ENCODE measurements at regions not wholly inside any gene's neighbourhood (a gene's known extent, or its start where the extent isn't known, plus 50 kb on each side); places are given as distances from the start of the nearest gene placed in this dataset.

GRCh38 chr4:184529283-184529682, 54.9 kb upstream of the IRF2 start:
- DNase-seq (ENCODE audit: extremely low read depth in 1 of 2, low read depth in 1 of 2) = no peak

GRCh38 chr4:184528713-184529112, 54.4 kb upstream of the IRF2 start:
- DNase-seq (ENCODE audit: extremely low read depth in 1 of 2, low read depth in 1 of 2) = no peak

- DNase-seq (ENCODE audit: extremely low read depth in 1 of 2, low read depth in 1 of 2) = no peak
Measured at GRCh38 chr4:184528051-184528450, 53.7 kb upstream of the IRF2 start.

- DNase-seq (ENCODE audit: extremely low read depth in 1 of 2, low read depth in 1 of 2) = no peak
Measured at GRCh38 chr4:184526228-184526627, 51.9 kb upstream of the IRF2 start.
